MCF 10A (cell line): ENCODE measurements at regions not wholly inside any gene's neighbourhood (a gene's known extent, or its start where the extent isn't known, plus 50 kb on each side); places are given as distances from the start of the nearest gene placed in this dataset.

Source experiments
- BruUV-seq: library from RNA; stranded (reverse); fragments of 400-500 nt; replicated peaks from 2 replicates; lab custom pipeline; 2021; lab: Mats Ljungman, UMichigan
- CTCF ChIA-PET: fragments of 300-600 bp; sonication (Branson Sonifier 250); formaldehyde crosslinking; extraction: SDS; loops from one replicate; lab custom pipeline; 2021; ENCODE audit warnings: antibody characterized with exemption, inconsistent platforms; lab: Yijun Ruan, JAX
- POLR2A ChIA-PET: fragments of 300-600, 350-650 bp; sonication (Branson Sonifier 250); formaldehyde crosslinking; extraction: SDS; loops from one replicate; lab custom pipeline; 2020; ENCODE audit warnings: antibody characterized with exemption, inconsistent platforms; lab: Yijun Ruan, JAX
- DNase-seq: peaks from one replicate; pipeline ENCODE4 v3.0.0-alpha.2; 2018; ENCODE audit not compliant: unreplicated experiment
- H3K27ac Mint-ChIP-seq: one replicate; pipeline ENCODE4 v1.8.0; 2022; ENCODE audit warnings: mild to moderate bottlenecking, low read depth, mixed read lengths; ENCODE audit not compliant: unreplicated experiment
- H3K27me3 Mint-ChIP-seq: one replicate; pipeline ENCODE4 v1.8.0; 2022; ENCODE audit warnings: mixed read lengths; ENCODE audit not compliant: insufficient read depth, unreplicated experiment
- H3K36me3 Mint-ChIP-seq: one replicate; pipeline ENCODE4 v1.8.0; 2022; ENCODE audit warnings: mild to moderate bottlenecking, moderate library complexity, mixed read lengths; ENCODE audit not compliant: insufficient read depth, unreplicated experiment
- H3K4me1 Mint-ChIP-seq: one replicate; pipeline ENCODE4 v1.8.0; 2022; ENCODE audit warnings: mixed read lengths; ENCODE audit not compliant: insufficient read depth, unreplicated experiment
- H3K4me3 Mint-ChIP-seq: one replicate; pipeline ENCODE4 v1.8.0; 2022; ENCODE audit warnings: mild to moderate bottlenecking, moderate library complexity, mixed read lengths; ENCODE audit not compliant: unreplicated experiment
- H3K9me3 Mint-ChIP-seq: one replicate; pipeline ENCODE4 v1.8.0; 2022; ENCODE audit warnings: mixed read lengths; ENCODE audit not compliant: unreplicated experiment
- intact Hi-C: fragments of 100-400 bp; cut with micrococcal nuclease; formaldehyde crosslinking; loops from 2 replicates; pipeline ENCODE4 v1.14.1; 2022
- TF ChIP-seq, protein P1 (sequence below): fragments of 200-600 bp; IDR thresholded peaks from one replicate; pipeline ENCODE4 v1.8.0; 2022; ENCODE audit warnings: antibody characterized with exemption, mild to moderate bottlenecking; ENCODE audit not compliant: unreplicated experiment

- H3K9me3 Mint-ChIP-seq = no peaks in the 10 kb centered on the region
- POLR2A ChIA-PET = no interaction called here
- TF ChIP-seq, protein P1, sequence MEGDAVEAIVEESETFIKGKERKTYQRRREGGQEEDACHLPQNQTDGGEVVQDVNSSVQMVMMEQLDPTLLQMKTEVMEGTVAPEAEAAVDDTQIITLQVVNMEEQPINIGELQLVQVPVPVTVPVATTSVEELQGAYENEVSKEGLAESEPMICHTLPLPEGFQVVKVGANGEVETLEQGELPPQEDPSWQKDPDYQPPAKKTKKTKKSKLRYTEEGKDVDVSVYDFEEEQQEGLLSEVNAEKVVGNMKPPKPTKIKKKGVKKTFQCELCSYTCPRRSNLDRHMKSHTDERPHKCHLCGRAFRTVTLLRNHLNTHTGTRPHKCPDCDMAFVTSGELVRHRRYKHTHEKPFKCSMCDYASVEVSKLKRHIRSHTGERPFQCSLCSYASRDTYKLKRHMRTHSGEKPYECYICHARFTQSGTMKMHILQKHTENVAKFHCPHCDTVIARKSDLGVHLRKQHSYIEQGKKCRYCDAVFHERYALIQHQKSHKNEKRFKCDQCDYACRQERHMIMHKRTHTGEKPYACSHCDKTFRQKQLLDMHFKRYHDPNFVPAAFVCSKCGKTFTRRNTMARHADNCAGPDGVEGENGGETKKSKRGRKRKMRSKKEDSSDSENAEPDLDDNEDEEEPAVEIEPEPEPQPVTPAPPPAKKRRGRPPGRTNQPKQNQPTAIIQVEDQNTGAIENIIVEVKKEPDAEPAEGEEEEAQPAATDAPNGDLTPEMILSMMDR = no peak
- no peaks in the 10 kb centered on the region for H3K36me3 Mint-ChIP-seq
- H3K4me1 Mint-ChIP-seq = peaks cover 6% of the 10 kb centered on the region
- H3K4me3 Mint-ChIP-seq = no peak overlapping the region
- DNase-seq = no peak
- CTCF ChIA-PET = no interaction called here
- H3K27ac Mint-ChIP-seq = no peak overlapping the region
- intact Hi-C loops = no loop called here
- no TSS peak for BruUV-seq
- no peaks in the 10 kb centered on the region for H3K27me3 Mint-ChIP-seq
These were observed 399.9 kb upstream of the MARCKS start for GRCh38 chr6:113457198-113457597.

- POLR2A ChIA-PET = no interaction called here
- CTCF ChIA-PET = interaction anchor here (1.3 kb wide), 1 partner anchor 8 kb away, joined by 3 read pairs; no protein-coding TSS in a partner anchor
- intact Hi-C loops = no loop called here
- DNase-seq = no peak
- no peaks in the 10 kb centered on the region for H3K36me3 Mint-ChIP-seq
- BruUV-seq = no TSS peak
- H3K9me3 Mint-ChIP-seq = no peaks in the 10 kb centered on the region
- peaks cover 6% of the 10 kb centered on the region for H3K4me1 Mint-ChIP-seq
- TF ChIP-seq, protein P1 = no peak
- H3K27ac Mint-ChIP-seq = no peak overlapping the region
- no peaks in the 10 kb centered on the region for H3K27me3 Mint-ChIP-seq
- no peak overlapping the region for H3K4me3 Mint-ChIP-seq
These were observed 399.4 kb upstream of the MARCKS start for GRCh38 chr6:113457751-113458150.

- no peaks in the 10 kb centered on the region for H3K9me3 Mint-ChIP-seq
- H3K4me1 Mint-ChIP-seq = peaks cover 6% of the 10 kb centered on the region
- intact Hi-C loops = no loop called here
- no peak for DNase-seq
- no peaks in the 10 kb centered on the region for H3K36me3 Mint-ChIP-seq
- BruUV-seq = no TSS peak
- no peak overlapping the region for H3K27ac Mint-ChIP-seq
- H3K27me3 Mint-ChIP-seq = no peaks in the 10 kb centered on the region
- POLR2A ChIA-PET = interaction anchor here (3.9 kb wide), 1 partner anchor 9 kb away, joined by 13 read pairs; no protein-coding TSS in a partner anchor
- TF ChIP-seq, protein P1 = no peak
- CTCF ChIA-PET = interaction anchor here (0.6 to 1.3 kb wide), 5 partner anchors 9 to 815 kb away, joined by 3 to 5 read pairs (median 3); no protein-coding TSS in a partner anchor
- no peak overlapping the region for H3K4me3 Mint-ChIP-seq
These were observed 398.7 kb upstream of the MARCKS start for GRCh38 chr6:113458368-113459010.

- Mint-ChIP-seq H3K27me3 (no peaks in the 10 kb centered on the region), H3K4me3 (no peak overlapping the region), H3K4me1 (peaks cover 18% of the 10 kb centered on the region), H3K27ac (no peak overlapping the region), H3K9me3 (no peaks in the 10 kb centered on the region), H3K36me3 (no peaks in the 10 kb centered on the region)
- intact Hi-C loops = no loop called here
- TF ChIP-seq, protein P1 = no peak
- ChIA-PET CTCF (interaction anchor here (0.5 to 1.2 kb wide), 6 partner anchors 11 to 229 kb away, joined by 3 to 4 read pairs (median 4); no protein-coding TSS in a partner anchor), POLR2A (interaction anchor here (0.6 to 3.9 kb wide), 5 partner anchors 9 to 397 kb away, joined by 3 to 13 read pairs (median 3); no protein-coding TSS in a partner anchor)
- BruUV-seq = no TSS peak
- no peak for DNase-seq
These were observed 395.8 kb upstream of the MARCKS start for GRCh38 chr6:113461153-113461932.
